NCI-H460 (cell line): ENCODE measurements at regions not wholly inside any gene's neighbourhood (a gene's known extent, or its start where the extent isn't known, plus 50 kb on each side); places are given as distances from the start of the nearest gene placed in this dataset.
"Not testable (repeated sequence)": the region's sequence is repeated elsewhere in the genome, so short reads cannot be mapped to it uniquely, and the experiment has no call there.

ENCODE experiments used
- DNase-seq: peaks from one replicate; pipeline ENCODE4 v3.0.0-alpha.2; 2016; ENCODE audit warnings: low read depth; ENCODE audit errors: extremely low read depth

GRCh38 chr1:213571843-213572242 lies 415.9 kb upstream of the PROX1 start:
- DNase-seq = no peak

GRCh38 chr1:213572912-213573647 lies 414.7 kb upstream of the PROX1 start:
- no peak for DNase-seq

GRCh38 chr1:213573648-213574009 lies 414.1 kb upstream of the PROX1 start:
- DNase-seq = no peak

GRCh38 chr1:213582976-213583567 lies 404.7 kb upstream of the PROX1 start:
- no peak for DNase-seq

GRCh38 chr1:213584272-213584671 lies 403.5 kb upstream of the PROX1 start:
- DNase-seq = no peak

- DNase-seq = no peak
Observed at GRCh38 chr1:213585402-213585801, 402.4 kb upstream of the PROX1 start.

GRCh38 chr1:213585959-213586586 lies 401.7 kb upstream of the PROX1 start:
- DNase-seq = no peak

- no peak for DNase-seq
Observed at GRCh38 chr1:213586587-213586972, 401.2 kb upstream of the PROX1 start.

- no peak for DNase-seq
Observed at GRCh38 chr1:213596729-213597128, 391.0 kb upstream of the PROX1 start.

GRCh38 chr1:213598263-213598662 lies 389.5 kb upstream of the PROX1 start:
- DNase-seq = no peak

- DNase-seq = no peak
Observed at GRCh38 chr1:213600879-213601278, 386.9 kb upstream of the PROX1 start.

GRCh38 chr1:213601705-213602104 lies 386.1 kb upstream of the PROX1 start:
- DNase-seq = not testable (repeated sequence)

- no peak for DNase-seq
Observed at GRCh38 chr1:213602796-213603486, 384.8 kb upstream of the PROX1 start.

GRCh38 chr1:213604477-213604876 lies 383.3 kb upstream of the PROX1 start:
- DNase-seq = no peak

GRCh38 chr1:213605732-213606131 lies 382.0 kb upstream of the PROX1 start:
- no peak for DNase-seq

- DNase-seq = no peak
Observed at GRCh38 chr1:213606252-213606820, 381.4 kb upstream of the PROX1 start.

- DNase-seq = no peak
Observed at GRCh38 chr1:213613549-213613948, 374.2 kb upstream of the PROX1 start.

- no peak for DNase-seq
Observed at GRCh38 chr1:213615226-213615916, 372.4 kb upstream of the PROX1 start.

- DNase-seq = no peak
Observed at GRCh38 chr1:213617133-213617532, 370.6 kb upstream of the PROX1 start.

GRCh38 chr1:213618094-213618493 lies 369.7 kb upstream of the PROX1 start:
- DNase-seq = no peak

GRCh38 chr1:213619026-213619425 lies 368.7 kb upstream of the PROX1 start:
- no peak for DNase-seq
